ENCODE measurements at regions not wholly inside any gene's neighbourhood (a gene's known extent, or its start where the extent isn't known, plus 50 kb on each side); places are given as distances from the start of the nearest gene placed in this dataset.

DNA sequence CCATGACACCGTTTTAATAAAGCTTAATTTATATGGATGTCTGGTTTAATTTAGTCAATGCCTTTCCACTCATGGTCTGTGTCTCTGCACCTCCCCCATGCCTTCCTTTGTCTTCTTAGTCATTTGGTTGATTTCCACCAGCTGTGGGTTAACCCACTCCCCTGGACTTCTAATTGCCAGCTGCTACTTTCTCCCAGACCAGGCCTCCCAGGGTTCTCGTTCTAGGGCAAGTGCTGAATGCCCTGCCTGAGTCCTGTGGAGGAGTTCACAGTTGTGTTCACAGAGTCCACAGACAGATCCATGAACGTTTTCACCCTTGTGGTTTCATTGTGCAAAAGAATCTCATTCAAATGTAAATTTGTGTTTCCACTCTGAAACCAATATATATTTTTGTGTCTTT is 243.4 kb downstream of the NUF2 start:
- no peak overlapping the region for H3K4me3 ChIP-seq (ENCODE audit: low read depth, poor library complexity, severe bottlenecking)
- WGBS, 2 donors: 59 to 71% methylated on average over 3 of the region's 3 CpGs
- TF ChIP-seq, protein P1, sequence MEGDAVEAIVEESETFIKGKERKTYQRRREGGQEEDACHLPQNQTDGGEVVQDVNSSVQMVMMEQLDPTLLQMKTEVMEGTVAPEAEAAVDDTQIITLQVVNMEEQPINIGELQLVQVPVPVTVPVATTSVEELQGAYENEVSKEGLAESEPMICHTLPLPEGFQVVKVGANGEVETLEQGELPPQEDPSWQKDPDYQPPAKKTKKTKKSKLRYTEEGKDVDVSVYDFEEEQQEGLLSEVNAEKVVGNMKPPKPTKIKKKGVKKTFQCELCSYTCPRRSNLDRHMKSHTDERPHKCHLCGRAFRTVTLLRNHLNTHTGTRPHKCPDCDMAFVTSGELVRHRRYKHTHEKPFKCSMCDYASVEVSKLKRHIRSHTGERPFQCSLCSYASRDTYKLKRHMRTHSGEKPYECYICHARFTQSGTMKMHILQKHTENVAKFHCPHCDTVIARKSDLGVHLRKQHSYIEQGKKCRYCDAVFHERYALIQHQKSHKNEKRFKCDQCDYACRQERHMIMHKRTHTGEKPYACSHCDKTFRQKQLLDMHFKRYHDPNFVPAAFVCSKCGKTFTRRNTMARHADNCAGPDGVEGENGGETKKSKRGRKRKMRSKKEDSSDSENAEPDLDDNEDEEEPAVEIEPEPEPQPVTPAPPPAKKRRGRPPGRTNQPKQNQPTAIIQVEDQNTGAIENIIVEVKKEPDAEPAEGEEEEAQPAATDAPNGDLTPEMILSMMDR (IDR thresholded peaks at IDR 0.05): no peak
- TF ChIP-seq POLR2A (IDR thresholded peaks at IDR 0.05): no peak
- intact Hi-C loops (cut with DNase I; ENCODE audit: low total_unique reads): no loop called here
- no peak for DNase-seq (ENCODE audit: low spot score in 2 of 2)

DNA sequence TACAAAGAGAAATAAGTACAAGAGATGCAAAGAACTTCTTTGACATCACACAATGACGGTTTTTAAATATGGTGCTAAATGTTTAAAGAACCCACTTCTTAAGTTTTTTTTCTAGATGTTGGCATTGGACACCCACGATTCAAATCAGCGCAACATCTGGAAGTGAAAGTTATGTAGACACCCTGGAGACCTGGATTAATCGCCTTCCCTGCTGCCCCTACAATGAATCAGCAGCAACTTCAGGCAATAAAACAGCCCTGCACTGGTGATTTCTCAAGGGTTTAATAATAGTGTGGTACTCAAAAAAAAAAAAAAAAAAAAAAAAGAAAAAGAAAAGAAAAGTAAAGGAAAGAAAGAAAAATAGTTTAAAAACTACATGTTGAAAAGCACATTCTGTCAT is 248.3 kb downstream of the NUF2 start:
- no peak overlapping the region for H3K4me3 ChIP-seq (ENCODE audit: low read depth, poor library complexity, severe bottlenecking)
- intact Hi-C loops (cut with DNase I; ENCODE audit: low total_unique reads): no loop called here
- no peak for TF ChIP-seq POLR2A (IDR thresholded peaks at IDR 0.05)
- TF ChIP-seq, protein P1 (IDR thresholded peaks at IDR 0.05): no peak
- no peak for DNase-seq (ENCODE audit: low spot score in 2 of 2)
- 54 to 61% methylated on average over 4 of the region's 4 CpGs for WGBS, 2 donors

DNA sequence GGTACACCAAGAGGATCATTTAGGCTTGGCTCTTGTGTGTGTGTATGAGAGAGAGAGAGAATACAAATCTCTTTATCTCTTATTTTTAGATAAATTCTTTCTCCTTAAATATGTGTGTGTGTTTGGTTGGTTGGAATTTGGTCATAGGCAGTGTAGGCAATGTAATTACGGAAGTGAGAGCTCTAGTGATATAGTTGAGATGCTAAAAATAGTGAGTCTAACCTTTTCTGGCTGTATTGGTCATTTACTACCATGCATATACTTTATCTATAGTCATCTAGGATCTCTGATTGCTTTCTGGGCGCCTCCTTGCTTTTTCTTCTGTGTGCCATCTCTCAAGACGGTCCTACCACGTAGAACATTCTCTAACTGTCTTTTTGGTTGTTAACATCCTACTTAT is 250.2 kb downstream of the NUF2 start:
- intact Hi-C loops (cut with DNase I; ENCODE audit: low total_unique reads): no loop called here

DNA sequence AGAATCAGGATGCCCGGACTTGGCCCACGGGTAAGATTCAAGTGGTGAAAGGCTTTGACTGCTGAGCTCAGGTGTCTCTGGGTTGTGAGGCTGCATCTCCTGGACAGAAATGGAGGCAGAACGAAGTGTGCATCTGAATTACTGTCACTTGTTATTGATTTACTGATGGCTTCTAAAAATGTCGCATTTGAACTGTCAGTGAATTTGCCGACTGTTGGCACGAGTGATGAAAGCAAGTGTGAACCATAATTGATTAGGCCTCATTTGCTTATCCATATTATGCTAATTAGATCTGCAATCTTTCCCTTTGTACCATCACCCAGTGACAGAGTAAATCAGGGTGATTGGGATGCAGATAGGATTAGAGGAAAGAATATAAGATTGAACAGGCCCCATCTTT is 252.4 kb downstream of the NUF2 start:
- intact Hi-C loops (cut with DNase I; ENCODE audit: low total_unique reads): no loop called here
- WGBS, 2 donors: 80 to 84% methylated on average over 6 of the region's 6 CpGs
- H3K4me3 ChIP-seq (ENCODE audit: low read depth, poor library complexity, severe bottlenecking): no peak overlapping the region
- DNase-seq (ENCODE audit: low spot score in 2 of 2): no peak
- TF ChIP-seq POLR2A (IDR thresholded peaks at IDR 0.05): no peak
- TF ChIP-seq, protein P1 (IDR thresholded peaks at IDR 0.05): no peak

More for the DNA sequence above, 250.2 kb downstream of the NUF2 start:
- DNase-seq (ENCODE audit: low spot score in 2 of 2): no peak
- 86 to 87% methylated on average over 4 of the region's 4 CpGs for WGBS, 2 donors
- H3K4me3 ChIP-seq (ENCODE audit: low read depth, poor library complexity, severe bottlenecking): no peak overlapping the region
- TF ChIP-seq POLR2A (IDR thresholded peaks at IDR 0.05): no peak
- TF ChIP-seq, protein P1 (IDR thresholded peaks at IDR 0.05): no peak

DNA sequence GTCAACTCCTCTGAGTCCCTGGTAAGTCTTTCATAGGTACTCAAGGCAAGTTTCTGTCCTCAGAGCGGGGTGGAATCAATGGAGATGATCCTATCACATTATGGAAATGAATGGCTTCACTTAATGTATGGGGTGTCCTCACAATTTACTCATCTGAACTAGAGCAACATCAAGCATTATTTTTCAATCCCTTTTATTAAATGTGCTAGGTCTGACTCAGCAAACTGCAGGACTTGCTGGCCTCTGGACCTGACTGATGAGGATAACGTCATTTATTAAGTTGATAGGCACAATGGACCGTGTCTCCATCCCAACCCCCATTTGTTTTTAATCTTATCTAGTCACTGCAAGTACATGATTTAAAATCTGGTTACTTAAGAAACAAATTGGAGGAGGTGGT is 259.2 kb downstream of the NUF2 start:
- intact Hi-C loops (cut with DNase I; ENCODE audit: low total_unique reads): no loop called here
- DNase-seq (ENCODE audit: low spot score in 2 of 2): no peak

More for the DNA sequence above, 259.2 kb downstream of the NUF2 start:
- no peak for TF ChIP-seq POLR2A (IDR thresholded peaks at IDR 0.05)
- TF ChIP-seq, protein P1 (IDR thresholded peaks at IDR 0.05): no peak
- 38 to 45% methylated on average over 3 of the region's 3 CpGs for WGBS, 2 donors
- H3K4me3 ChIP-seq (ENCODE audit: low read depth, poor library complexity, severe bottlenecking): no peak overlapping the region
